Type B pancreatic cell (in vitro differentiated cells): ENCODE measurements at regions not wholly inside any gene's neighbourhood (a gene's known extent, or its start where the extent isn't known, plus 50 kb on each side); places are given as distances from the start of the nearest gene placed in this dataset.

Source experiments
- DNase-seq: peaks from one replicate; pipeline ENCODE4 v3.0.0; 2021; ENCODE audit warnings: mixed read lengths; ENCODE audit not compliant: unreplicated experiment; ENCODE audit errors: extremely low spot score
- H3K27ac Mint-ChIP-seq: 2 replicates; pipeline ENCODE4 v1.8.0; 2021; ENCODE audit warnings: mild to moderate bottlenecking, mixed read lengths
- H3K27me3 Mint-ChIP-seq: 2 replicates; pipeline ENCODE4 v1.8.0; 2021; ENCODE audit warnings: mixed read lengths
- H3K36me3 Mint-ChIP-seq: 2 replicates; pipeline ENCODE4 v1.8.0; 2021; ENCODE audit warnings: mixed read lengths
- H3K4me1 Mint-ChIP-seq: one replicate; pipeline ENCODE4 v1.8.0; 2021; ENCODE audit warnings: mixed read lengths; ENCODE audit not compliant: unreplicated experiment
- H3K4me3 Mint-ChIP-seq: 2 replicates; pipeline ENCODE4 v1.8.0; 2021; ENCODE audit warnings: mild to moderate bottlenecking, mixed read lengths
- H3K9me3 Mint-ChIP-seq: 2 replicates; pipeline ENCODE4 v1.8.0; 2021; ENCODE audit warnings: mixed read lengths
- CTCF ChIP-seq: fragments of 200-600 bp; sonication (generic); conservative IDR thresholded peaks from 2 replicates; pipeline ENCODE4 v1.5.0; 2021; ENCODE audit warnings: antibody characterized with exemption, mild to moderate bottlenecking

- H3K4me3 Mint-ChIP-seq = no peak overlapping the region
- H3K4me1 Mint-ChIP-seq = no peaks in the 10 kb centered on the region
These were observed 391.3 kb upstream of the CDH7 start for GRCh38 chr18:65359479-65359878.

GRCh38 chr18:65358306-65358705, 392.5 kb upstream of the CDH7 start:
- no peak for TF ChIP-seq CTCF
- DNase-seq = no peak
- H3K27ac Mint-ChIP-seq = no peak overlapping the region
- no peaks in the 10 kb centered on the region for H3K4me1 Mint-ChIP-seq
- H3K36me3 Mint-ChIP-seq = no peaks in the 10 kb centered on the region
- H3K27me3 Mint-ChIP-seq = no peaks in the 10 kb centered on the region
- no peak overlapping the region for H3K4me3 Mint-ChIP-seq
- no peaks in the 10 kb centered on the region for H3K9me3 Mint-ChIP-seq

More at GRCh38 chr18:65359479-65359878, 391.3 kb upstream of the CDH7 start:
- H3K36me3 Mint-ChIP-seq = no peaks in the 10 kb centered on the region
- TF ChIP-seq CTCF = no peak
- no peaks in the 10 kb centered on the region for H3K9me3 Mint-ChIP-seq
- H3K27me3 Mint-ChIP-seq = no peaks in the 10 kb centered on the region
- DNase-seq = no peak
- no peak overlapping the region for H3K27ac Mint-ChIP-seq

GRCh38 chr18:65352186-65352585, 398.6 kb upstream of the CDH7 start:
- H3K4me3 Mint-ChIP-seq = no peak overlapping the region
- no peak for DNase-seq
- no peaks in the 10 kb centered on the region for H3K36me3 Mint-ChIP-seq
- TF ChIP-seq CTCF = no peak
- H3K4me1 Mint-ChIP-seq = no peaks in the 10 kb centered on the region
- H3K27me3 Mint-ChIP-seq = no peaks in the 10 kb centered on the region
- no peaks in the 10 kb centered on the region for H3K9me3 Mint-ChIP-seq
- no peak overlapping the region for H3K27ac Mint-ChIP-seq

- H3K4me3 Mint-ChIP-seq = no peak overlapping the region
- no peak for DNase-seq
- no peak for TF ChIP-seq CTCF
- H3K36me3 Mint-ChIP-seq = no peaks in the 10 kb centered on the region
- no peaks in the 10 kb centered on the region for H3K4me1 Mint-ChIP-seq
- H3K27me3 Mint-ChIP-seq = no peaks in the 10 kb centered on the region
- no peaks in the 10 kb centered on the region for H3K9me3 Mint-ChIP-seq
- no peak overlapping the region for H3K27ac Mint-ChIP-seq
These were observed 401.2 kb upstream of the CDH7 start for GRCh38 chr18:65349635-65350034.

- no peak for DNase-seq
- Mint-ChIP-seq H3K9me3 (peaks cover 9% of the 10 kb centered on the region), H3K36me3 (no peaks in the 10 kb centered on the region), H3K4me1 (no peaks in the 10 kb centered on the region), H3K27ac (no peak overlapping the region), H3K4me3 (no peak overlapping the region), H3K27me3 (no peaks in the 10 kb centered on the region)
- TF ChIP-seq CTCF = no peak
These were observed 403.4 kb upstream of the CDH7 start for GRCh38 chr18:65347446-65347845.

GRCh38 chr18:65346086-65346485, 404.7 kb upstream of the CDH7 start:
- no peaks in the 10 kb centered on the region for H3K36me3 Mint-ChIP-seq
- no peak for TF ChIP-seq CTCF
- no peak for DNase-seq

More at GRCh38 chr18:65346086-65346485, 404.7 kb upstream of the CDH7 start:
- H3K9me3 Mint-ChIP-seq = peaks cover 9% of the 10 kb centered on the region
- H3K4me1 Mint-ChIP-seq = no peaks in the 10 kb centered on the region
- no peak overlapping the region for H3K27ac Mint-ChIP-seq
- no peaks in the 10 kb centered on the region for H3K27me3 Mint-ChIP-seq
- H3K4me3 Mint-ChIP-seq = no peak overlapping the region
